ENCODE measurements at regions not wholly inside any gene's neighbourhood (a gene's known extent, or its start where the extent isn't known, plus 50 kb on each side); places are given as distances from the start of the nearest gene placed in this dataset.
A peak's percentile ranks its signal among the peaks of the same experiment; 100 is the strongest.

GRCh38 chr2:173606619-173607248 is 252.1 kb downstream of the CDCA7 start:
- Mint-ChIP-seq H3K27ac (peak overlapping the region in 2 of 3 experiments; percentile 16 to 90; a peak in 5 of 7 replicates), H3K9me3 (peaks cover 2 to 4% of the 10 kb centered on the region in 2 experiments; a peak in 2 of 5 replicates), H3K4me3 (no peak overlapping the region), H3K4me1 (peaks cover 13 to 30% of the 10 kb centered on the region in 2 experiments), H3K27me3 (ENCODE audit: low read depth) (no peaks in the 10 kb centered on the region), H3K36me3 (ENCODE audit: insufficient read depth in 1 of 3, low read depth in 3 of 3) (peaks cover 0 to 4% (median 2%) of the 10 kb centered on the region in 3 experiments; a peak in 6 of 7 replicates)
- Histone ChIP-seq H4K8ac (replicated peaks; ENCODE audit: insufficient read length, low read depth, low read length) (no peak overlapping the region), H3K23ac (ENCODE audit: insufficient read length, low read depth, low read length) (no peak overlapping the region), H4K5ac (ENCODE audit: insufficient read length, low read depth, low read length) (no peak overlapping the region), H3K4me1 (ENCODE audit: insufficient read depth, low read length) (no peaks in the 10 kb centered on the region), H3K4ac (ENCODE audit: low read depth, low read length) (no peak overlapping the region), H2BK5ac (ENCODE audit: insufficient read length, low read length) (no peak overlapping the region), H3K4me2 (ENCODE audit: insufficient read depth, insufficient read length, low read length) (no peak overlapping the region), H2BK12ac (ENCODE audit: insufficient read length, low read depth, low read length) (no peak overlapping the region), H3K18ac (ENCODE audit: insufficient read length, low read depth, low read length) (no peak overlapping the region), H3K9me3 (ENCODE audit: control insufficient read depth, low read depth, low read length) (no peaks in the 10 kb centered on the region), H3K56ac (ENCODE audit: insufficient read length, low read depth, low read length) (no peak overlapping the region), H2BK120ac (ENCODE audit: low read depth, low read length, poor library complexity, severe bottlenecking) (no peak overlapping the region), H3K23me2 (ENCODE audit: insufficient read length, low read depth, low read length, poor library complexity, severe bottlenecking) (no peaks in the 10 kb centered on the region), H3K79me2 (ENCODE audit: insufficient read depth, low read length) (no peaks in the 10 kb centered on the region), H2AFZ (ENCODE audit: low read length) (no peak overlapping the region), H3K27ac (ENCODE audit: insufficient read length, low read depth, low read length) (no peak overlapping the region), H2BK15ac (ENCODE audit: low read depth, low read length) (no peak overlapping the region), H3T11ph (ENCODE audit: low read length) (no peak overlapping the region), H2BK20ac (ENCODE audit: low read depth, low read length, poor library complexity, severe bottlenecking) (no peak overlapping the region), H3K9ac (ENCODE audit: extremely low read depth, insufficient read length, low read length) (no peak overlapping the region), H3K79me1 (ENCODE audit: insufficient read depth, low read depth, low read length, poor library complexity, severe bottlenecking) (no peaks in the 10 kb centered on the region), H2AK5ac (ENCODE audit: insufficient read length, low read length) (no peak overlapping the region), H4K91ac (ENCODE audit: insufficient read length, low read depth, low read length) (no peak overlapping the region), H3K27me3 (ENCODE audit: insufficient read depth, low read length) (no peaks in the 10 kb centered on the region), H4K20me1 (ENCODE audit: control insufficient read depth, insufficient read depth, insufficient read length) (no peaks in the 10 kb centered on the region), H3K14ac (ENCODE audit: insufficient read depth, low read length) (no peak overlapping the region)
- TF ChIP-seq CTCF (conservative IDR thresholded peaks at IDR 0.05), result no peak
- WGBS (ENCODE audit: extremely low coverage, insufficient read length, low lambda C conversion rate), result no CpG with 5 or more reads among the region's 5 CpGs
- DNase-seq, result no peak
